HCT116 (cell line): ENCODE measurements at regions not wholly inside any gene's neighbourhood (a gene's known extent, or its start where the extent isn't known, plus 50 kb on each side); places are given as distances from the start of the nearest gene placed in this dataset.

ENCODE experiments used
- ATAC-seq: fragments of 200-7000 bp; cut with Tn5 transposase; 2 replicates; pipeline ENCODE4 v1.9.1; 2020; ENCODE audit warnings: mild to moderate bottlenecking, moderate library complexity
- BruUV-seq: library from RNA; stranded (reverse); fragments of 400-500 nt; replicated peaks from 2 replicates; lab custom pipeline; 2021; lab: Mats Ljungman, UMichigan
- CTCF ChIA-PET: fragments of 300-600 bp; sonication (Branson Sonifier 250); formaldehyde crosslinking; loops from one replicate; lab custom pipeline; 2021; ENCODE audit warnings: antibody characterized with exemption; lab: Charles Lee
- POLR2A ChIA-PET: fragments of 300-600, 350-600 bp; sonication (Branson Sonifier 250); formaldehyde crosslinking; loops from one replicate; lab custom pipeline; 2021; ENCODE audit warnings: antibody characterized with exemption; lab: Charles Lee
- RAD21 ChIA-PET, 2 experiments: fragments of 300-600 bp; sonication (Branson Sonifier 250); formaldehyde crosslinking; loops; one replicate each; lab custom pipeline; 2023; ENCODE audit warnings: low total read pairs in 2 of 2; ENCODE audit not compliant: uncharacterized antibody in 2 of 2, unreplicated experiment in 2 of 2, low non-redundant PET in 1 of 2; lab: Charles Lee
- DNase-seq: peaks from one replicate; pipeline ENCODE4 v3.0.0-alpha.2; 2010; ENCODE audit warnings: low read depth, low spot score
- H2AFZ ChIP-seq: fragments of 200-600 bp; shearing (Covaris generic), sonication (generic); 2 replicates; pipeline ENCODE4 v1.6.1; 2017; ENCODE audit warnings: low read depth, mixed run types, mixed read lengths, antibody characterized with exemption, low read length; ENCODE audit not compliant: poor library complexity, severe bottlenecking
- H3K27ac ChIP-seq: 2 replicates; pipeline ENCODE4 v1.5.1; 2012; ENCODE audit warnings: low read depth, low read length
- H3K27me3 ChIP-seq: fragments of 200-600 bp; sonication (generic); 2 replicates; pipeline ENCODE4 v1.6.1; 2016; ENCODE audit warnings: mixed run types, low read length, mixed read lengths; ENCODE audit not compliant: insufficient read depth
- H3K36me3 ChIP-seq, 2 experiments: fragments of 200-500 bp in 1 of 2; fragments of 200-600 bp in 1 of 2; sonication (Bioruptor generic) in 1 of 2; sonication (generic) in 1 of 2; 2 replicates each; pipeline versions ENCODE4 v1.5.1 to v1.6.1; 2014 to 2016; ENCODE audit warnings: low read length in 2 of 2, inconsistent platforms in 1 of 2, mixed read lengths in 1 of 2, mixed run types in 1 of 2; ENCODE audit not compliant: insufficient read depth in 2 of 2, control insufficient read depth in 1 of 2
- H3K4me1 ChIP-seq, 2 experiments: fragments of 200-600 bp in 1 of 2; sonication (generic) in 1 of 2; 2 replicates each; pipeline versions ENCODE4 v1.5.1 to v1.6.1; 2012 to 2017; ENCODE audit warnings: low read length in 2 of 2, inconsistent platforms in 1 of 2, mild to moderate bottlenecking in 1 of 2, mixed read lengths in 1 of 2, mixed run types in 1 of 2, moderate library complexity in 1 of 2; ENCODE audit not compliant: insufficient read depth in 2 of 2, control insufficient read depth in 1 of 2
- H3K4me2 ChIP-seq: fragments of 200-600 bp; sonication (generic); 2 replicates; pipeline ENCODE4 v1.6.1; 2017; ENCODE audit warnings: mixed run types, low read length, mixed read lengths
- H3K4me3 ChIP-seq, 2 experiments: fragments of 200-600 bp in 1 of 2; sonication (generic) in 1 of 2; replicated peaks in 1 of 2; 2 replicates each; pipeline ENCODE4 v1.5.1; 2011 to 2016; ENCODE audit warnings: low read length in 2 of 2, control low read depth in 1 of 2, low read depth in 1 of 2, mild to moderate bottlenecking in 1 of 2, mixed read lengths in 1 of 2, mixed run types in 1 of 2
- H3K79me2 ChIP-seq: fragments of 200-600 bp; sonication (generic); 2 replicates; pipeline ENCODE4 v1.6.1; 2017; ENCODE audit warnings: mild to moderate bottlenecking, mixed run types, low read length, moderate library complexity, mixed read lengths; ENCODE audit not compliant: insufficient read depth
- H3K9ac ChIP-seq: fragments of 200-600 bp; sonication (generic); 2 replicates; pipeline ENCODE4 v1.6.1; 2016; ENCODE audit warnings: low read length, mixed read lengths
- H3K9me2 ChIP-seq: fragments of 200-600 bp; sonication (generic), shearing (Covaris generic); 2 replicates; pipeline ENCODE4 v1.6.1; 2017; ENCODE audit warnings: mixed run types, mild to moderate bottlenecking, moderate library complexity; ENCODE audit not compliant: insufficient read depth
- H3K9me3 ChIP-seq, 2 experiments: fragments of 200-500 bp in 1 of 2; fragments of 200-600 bp in 1 of 2; sonication (Bioruptor generic) in 1 of 2; sonication (generic) in 1 of 2; 2 replicates each; pipeline ENCODE4 v1.6.1; 2014 to 2017; ENCODE audit warnings: low read length in 2 of 2, mixed read lengths in 2 of 2, inconsistent platforms in 1 of 2, low read depth in 1 of 2, mild to moderate bottlenecking in 1 of 2, mixed run types in 1 of 2, moderate library complexity in 1 of 2; ENCODE audit not compliant: control insufficient read depth in 1 of 2, insufficient read depth in 1 of 2
- H4K20me1 ChIP-seq: fragments of 200-600 bp; sonication (generic), shearing (Covaris generic); 2 replicates; pipeline ENCODE4 v1.6.1; 2017; ENCODE audit warnings: mixed run types, mild to moderate bottlenecking, moderate library complexity; ENCODE audit not compliant: insufficient read depth
- ATF3 ChIP-seq: IDR thresholded peaks from 2 replicates; pipeline ENCODE4 v1.6.1; 2012
- CBX3 ChIP-seq: IDR thresholded peaks from 2 replicates; pipeline ENCODE4 v1.6.1; 2012; ENCODE audit warnings: low read depth
- CEBPB ChIP-seq: IDR thresholded peaks from 2 replicates; pipeline ENCODE4 v1.6.1; 2012; ENCODE audit warnings: low read depth
- CTCF ChIP-seq, 3 experiments: fragments of 200-600 bp in 1 of 3; sonication (generic) in 1 of 3; IDR thresholded peaks in 2 of 3; conservative IDR thresholded peaks in 1 of 3; 2 replicates each; pipeline ENCODE4 v1.5.1; 2012 to 2017; ENCODE audit warnings: low read depth in 2 of 3, low read length in 2 of 3, antibody characterized with exemption in 1 of 3, borderline replicate concordance in 1 of 3, control low read depth in 1 of 3, mild to moderate bottlenecking in 1 of 3, mixed read lengths in 1 of 3, mixed run types in 1 of 3, moderate library complexity in 1 of 3; ENCODE audit not compliant: insufficient read depth in 1 of 3
- ELF1 ChIP-seq: IDR thresholded peaks from 2 replicates; pipeline ENCODE4 v1.6.1; 2012; ENCODE audit warnings: low read depth, borderline replicate concordance
- EZH2 ChIP-seq: fragments of 200-600 bp; sonication (generic); IDR thresholded peaks from 2 replicates; pipeline ENCODE4 v1.6.1; 2017; ENCODE audit warnings: antibody characterized with exemption, mixed run types
- MAX ChIP-seq: IDR thresholded peaks from 2 replicates; pipeline ENCODE4 v1.6.1; 2012
- POLR2A ChIP-seq: IDR thresholded peaks from 2 replicates; pipeline ENCODE4 v1.7.0; 2011; ENCODE audit warnings: borderline replicate concordance; ENCODE audit not compliant: insufficient read depth, insufficient read length; ENCODE audit errors: extremely low read depth
- POLR2AphosphoS5 ChIP-seq: IDR thresholded peaks from 2 replicates; pipeline ENCODE4 v1.6.1; 2011; ENCODE audit warnings: mild to moderate bottlenecking, low read depth, low read length, moderate library complexity
- RAD21 ChIP-seq: IDR thresholded peaks from 2 replicates; pipeline ENCODE4 v1.6.1; 2012; ENCODE audit warnings: low read depth, mild to moderate bottlenecking
- SRF ChIP-seq: IDR thresholded peaks from 2 replicates; pipeline ENCODE4 v1.6.1; 2012; ENCODE audit warnings: low read depth
- YY1 ChIP-seq: IDR thresholded peaks from 2 replicates; pipeline ENCODE4 v1.6.1; 2011; ENCODE audit warnings: low read length, low read depth, moderate library complexity, mild to moderate bottlenecking; ENCODE audit not compliant: insufficient replicate concordance; ENCODE audit errors: extremely low read depth
- ZBTB33 ChIP-seq: IDR thresholded peaks from 2 replicates; pipeline ENCODE4 v1.6.1; 2011; ENCODE audit warnings: mild to moderate bottlenecking, low read length, moderate library complexity; ENCODE audit not compliant: insufficient replicate concordance; ENCODE audit errors: extremely low read depth
- ZFX ChIP-seq: fragments of 450-650 bp; IDR thresholded peaks from 2 replicates; pipeline ENCODE4 v1.6.1; 2017
- intact Hi-C: fragments of 100-400 bp; cut with micrococcal nuclease; formaldehyde crosslinking; loops from 2 replicates; pipeline ENCODE4 v1.10.0; 2022

- TF ChIP-seq ZBTB33 (no peak), RAD21 (no peak), CEBPB (no peak), POLR2A (no peak), ELF1 (no peak)
- TF ChIP-seq, all 23 proteins: peak for 0
Measured at GRCh38 chr2:56807861-56808260, 624.1 kb downstream of the CCDC85A start (continued).

GRCh38 chr2:56811401-56811800, 627.6 kb downstream of the CCDC85A start:
- DNase-seq (no peak), ATAC-seq (no peak)
- no peaks in the 10 kb centered on the region for H3K27me3 ChIP-seq
- no peaks in the 10 kb centered on the region for H3K4me1 ChIP-seq
- BruUV-seq, result no TSS peak
- H2AFZ ChIP-seq, result no peak overlapping the region
- H3K27ac ChIP-seq, result no peak overlapping the region
- no peak overlapping the region for H3K9ac ChIP-seq
- CTCF ChIA-PET, result no interaction called here
- no peaks in the 10 kb centered on the region for H3K79me2 ChIP-seq
- no peak for TF ChIP-seq CTCF (IDR thresholded peaks at IDR 0.05 in 2 of 3, conservative IDR thresholded peaks at IDR 0.05 in 1 of 3; ENCODE audit: borderline replicate concordance in 1 of 3, insufficient read depth in 1 of 3, low read depth in 2 of 3, low read length in 2 of 3)
- TF ChIP-seq ZBTB33, result no peak
- no peak for TF ChIP-seq ATF3
- TF ChIP-seq SRF, result no peak
- TF ChIP-seq ZFX, result no peak
- TF ChIP-seq MAX, result no peak
- TF ChIP-seq EZH2, result no peak
- no peak for TF ChIP-seq CBX3
- no peak for TF ChIP-seq POLR2AphosphoS5
- TF ChIP-seq YY1, result no peak
- RAD21 ChIA-PET, result no interaction called here
- no peaks in the 10 kb centered on the region for H3K36me3 ChIP-seq
- H3K4me3 ChIP-seq, result no peak overlapping the region
- H3K9me3 ChIP-seq, result no peaks in the 10 kb centered on the region
- intact Hi-C loops, result no loop called here
- no peaks in the 10 kb centered on the region for H3K9me2 ChIP-seq
- H4K20me1 ChIP-seq, result no peaks in the 10 kb centered on the region
- POLR2A ChIA-PET, result no interaction called here
- no peak overlapping the region for H3K4me2 ChIP-seq
